HEK293 (cell line): ENCODE measurements at regions not wholly inside any gene's neighbourhood (a gene's known extent, or its start where the extent isn't known, plus 50 kb on each side); places are given as distances from the start of the nearest gene placed in this dataset.

Experiments used
- CTCF ChIA-PET: fragments of 350-600 bp; formaldehyde crosslinking; extraction: SDS; loops from one replicate; lab custom pipeline; 2021; ENCODE audit warnings: antibody characterized with exemption; lab: Yijun Ruan, JAX
- POLR2A ChIA-PET: fragments of 300-600 bp; formaldehyde crosslinking; extraction: SDS; loops from one replicate; lab custom pipeline; 2020; ENCODE audit warnings: antibody characterized with exemption, inconsistent platforms; lab: Yijun Ruan, JAX
- H3K27ac ChIP-seq: fragments of 200-500 bp; sonication (Bioruptor generic); 2 replicates; pipeline ENCODE4 v1.5.1; 2014; ENCODE audit warnings: low read depth, low read length, control low read depth, inconsistent platforms; ENCODE audit errors: extremely low read depth
- H3K36me3 ChIP-seq, 2 experiments: fragments of 200-500 bp in 1 of 2; sonication (Bioruptor generic) in 1 of 2; 1 replicate in 1 of 2; 2 replicates in 1 of 2; pipeline ENCODE4 v1.5.1; 2014 to 2017; ENCODE audit warnings: inconsistent platforms in 2 of 2, low read length in 2 of 2; ENCODE audit not compliant: control insufficient read depth in 2 of 2, insufficient read depth in 1 of 2
- H3K4me1 ChIP-seq: fragments of 200-500 bp; sonication (Bioruptor generic); 2 replicates; pipeline ENCODE4 v1.5.1; 2014; ENCODE audit warnings: mild to moderate bottlenecking, low read length, inconsistent platforms; ENCODE audit not compliant: control insufficient read depth, insufficient read depth
- H3K4me3 ChIP-seq: 2 replicates; pipeline ENCODE4 v1.5.1; 2011; ENCODE audit warnings: low read depth, mild to moderate bottlenecking, control low read depth, low read length, moderate library complexity
- H3K9me3 ChIP-seq: fragments of 200-500 bp; sonication (Bioruptor generic); 2 replicates; pipeline ENCODE4 v1.5.1; 2014; ENCODE audit warnings: low read depth, low read length, inconsistent platforms; ENCODE audit not compliant: control insufficient read depth, insufficient read depth
- BCL11A ChIP-seq: fragments of 450-650 bp; formaldehyde crosslinking; IDR thresholded peaks from 2 replicates; pipeline ENCODE4 v1.5.1; 2016; ENCODE audit warnings: low read depth, missing biosample characterization, missing genetic modification characterization
- CTCF ChIP-seq: fragments of 450-650 bp; formaldehyde crosslinking; IDR thresholded peaks from 2 replicates; pipeline ENCODE4 v1.5.1; 2016; ENCODE audit warnings: missing biosample characterization, missing genetic modification characterization
- HOXA7 ChIP-seq: sonication (generic); formaldehyde crosslinking; IDR thresholded peaks from 2 replicates; pipeline ENCODE4 v1.8.1; 2022; ENCODE audit warnings: missing genetic modification reagents, borderline replicate concordance
- HOXC10 ChIP-seq: sonication (generic); formaldehyde crosslinking; IDR thresholded peaks from 2 replicates; pipeline ENCODE4 v1.8.1; 2023; ENCODE audit warnings: mild to moderate bottlenecking, missing genetic modification reagents
- IKZF3 ChIP-seq: fragments of 450-650 bp; IDR thresholded peaks from 2 replicates; pipeline ENCODE4 v1.5.0; 2018; ENCODE audit warnings: missing biosample characterization, mild to moderate bottlenecking, missing genetic modification characterization, moderate library complexity
- KLF7 ChIP-seq: fragments of 450-650 bp; formaldehyde crosslinking; IDR thresholded peaks from 2 replicates; pipeline ENCODE4 v1.5.1; 2016; ENCODE audit warnings: missing biosample characterization, missing genetic modification characterization, borderline replicate concordance
- KLF9 ChIP-seq: fragments of 450-650 bp; formaldehyde crosslinking; IDR thresholded peaks from 2 replicates; pipeline ENCODE4 v1.5.1; 2016; ENCODE audit warnings: missing biosample characterization, missing genetic modification characterization, low read depth
- OVOL3 ChIP-seq: fragments of 450-650 bp; formaldehyde crosslinking; IDR thresholded peaks from 2 replicates; pipeline ENCODE4 v1.5.1; 2016; ENCODE audit warnings: missing biosample characterization, missing genetic modification characterization
- RBAK ChIP-seq: fragments of 450-650 bp; formaldehyde crosslinking; IDR thresholded peaks from 2 replicates; pipeline ENCODE4 v1.5.1; 2016; ENCODE audit warnings: missing biosample characterization, missing genetic modification characterization
- TSHZ1 ChIP-seq: fragments of 450-650 bp; formaldehyde crosslinking; IDR thresholded peaks from 2 replicates; pipeline ENCODE4 v1.5.1; 2016; ENCODE audit warnings: missing biosample characterization, missing genetic modification characterization, borderline replicate concordance
- ZBTB6 ChIP-seq: fragments of 450-650 bp; formaldehyde crosslinking; IDR thresholded peaks from 2 replicates; pipeline ENCODE4 v1.5.1; 2017; ENCODE audit warnings: missing biosample characterization, missing genetic modification characterization
- ZNF133 ChIP-seq: fragments of 450-650 bp; formaldehyde crosslinking; IDR thresholded peaks from 2 replicates; pipeline ENCODE4 v1.5.1; 2016; ENCODE audit warnings: missing biosample characterization, missing genetic modification characterization
- ZNF221 ChIP-seq: fragments of 450-650 bp; formaldehyde crosslinking; IDR thresholded peaks from 2 replicates; pipeline ENCODE4 v1.5.1; 2017; ENCODE audit warnings: missing biosample characterization, missing genetic modification characterization, borderline replicate concordance
- ZNF280C ChIP-seq: fragments of 450-650 bp; formaldehyde crosslinking; IDR thresholded peaks from 2 replicates; pipeline ENCODE4 v1.5.1; 2016; ENCODE audit warnings: missing biosample characterization, missing genetic modification characterization
- ZNF394 ChIP-seq: fragments of 450-650 bp; formaldehyde crosslinking; IDR thresholded peaks from 2 replicates; pipeline ENCODE4 v1.5.1; 2016; ENCODE audit warnings: missing biosample characterization, missing genetic modification characterization, mild to moderate bottlenecking, moderate library complexity, borderline replicate concordance
- ZNF596 ChIP-seq: fragments of 450-650 bp; IDR thresholded peaks from 2 replicates; pipeline ENCODE4 v1.5.0; 2018; ENCODE audit warnings: missing biosample characterization, mild to moderate bottlenecking, missing genetic modification characterization, moderate library complexity
- ZNF654 ChIP-seq: fragments of 450-650 bp; formaldehyde crosslinking; IDR thresholded peaks from 2 replicates; pipeline ENCODE4 v1.5.1; 2016; ENCODE audit warnings: low read depth, missing biosample characterization, missing genetic modification characterization
- ZNF692 ChIP-seq: fragments of 450-650 bp; formaldehyde crosslinking; IDR thresholded peaks from 2 replicates; pipeline ENCODE4 v1.5.1; 2016; ENCODE audit warnings: missing biosample characterization, missing genetic modification characterization
- ZNF76 ChIP-seq: fragments of 450-650 bp; formaldehyde crosslinking; IDR thresholded peaks from 2 replicates; pipeline ENCODE4; 2016; ENCODE audit warnings: low read depth, missing biosample characterization, missing genetic modification characterization, borderline replicate concordance
- ZSCAN16 ChIP-seq: fragments of 450-650 bp; formaldehyde crosslinking; IDR thresholded peaks from 2 replicates; pipeline ENCODE4 v1.5.1; 2016; ENCODE audit warnings: missing biosample characterization, missing genetic modification characterization

GRCh38 chr15:69585937-69586336 is 133.3 kb downstream of the RPLP1 start (continued):
- TF ChIP-seq ZSCAN16 (tag by site-specific recombination) = no peak

- ChIA-PET CTCF (interaction anchor here (0.6 to 0.7 kb wide), 3 partner anchors 10 to 1211 kb away, joined by 3 to 4 read pairs (median 3); no protein-coding TSS in a partner anchor), POLR2A (no interaction called here)
- H3K9me3 ChIP-seq = no peaks in the 10 kb centered on the region
- H3K27ac ChIP-seq = no peak overlapping the region
- TF ChIP-seq ZNF692 (no peak), KLF7 (no peak), ZBTB6 (tag by site-specific recombination) (no peak), CTCF (tag by site-specific recombination) (no peak), ZNF76 (tag by site-specific recombination) (no peak), ZNF394 (tag by site-specific recombination) (no peak), ZNF596 (tag by site-specific recombination) (no peak), RBAK (tag by site-specific recombination) (no peak), ZNF133 (no peak), HOXC10 (no peak), TSHZ1 (no peak), KLF9 (tag by site-specific recombination) (no peak), HOXA7 (CRISPR knock-in tag) (no peak), ZNF654 (tag by site-specific recombination) (no peak), IKZF3 (tag by site-specific recombination) (no peak), OVOL3 (tag by site-specific recombination) (no peak), ZNF221 (tag by site-specific recombination) (no peak), ZNF280C (tag by site-specific recombination) (no peak), BCL11A (no peak)
- peaks cover 8% of the 10 kb centered on the region for H3K4me1 ChIP-seq
- no peak overlapping the region for H3K4me3 ChIP-seq
- H3K36me3 ChIP-seq = no peaks in the 10 kb centered on the region
Observed at GRCh38 chr15:69586721-69587120, 134.1 kb downstream of the RPLP1 start.
